ENCODE measurements at regions not wholly inside any gene's neighbourhood (a gene's known extent, or its start where the extent isn't known, plus 50 kb on each side); places are given as distances from the start of the nearest gene placed in this dataset.

GRCh38 chr12:84357314-84357713, 555.3 kb downstream of the SLC6A15 start:
- TF ChIP-seq CTCF (IDR thresholded peaks at IDR 0.05; ENCODE audit: borderline replicate concordance, extremely low read depth, low read length, poor library complexity, severe bottlenecking), result no peak
- no peak for TF ChIP-seq EZH2 (IDR thresholded peaks at IDR 0.05; ENCODE audit: borderline replicate concordance, low read depth, low read length, severe bottlenecking)

Data from DND-41 (cell line).